DMS53 (cell line): ENCODE measurements at regions not wholly inside any gene's neighbourhood (a gene's known extent, or its start where the extent isn't known, plus 50 kb on each side); places are given as distances from the start of the nearest gene placed in this dataset.
"Not testable (repeated sequence)": the region's sequence is repeated elsewhere in the genome, so short reads cannot be mapped to it uniquely, and the experiment has no call there.

Experiments used
- DNase-seq: peaks from one replicate; lab custom pipeline; 2025; lab: John Stamatoyannopoulos, UW

DNA sequence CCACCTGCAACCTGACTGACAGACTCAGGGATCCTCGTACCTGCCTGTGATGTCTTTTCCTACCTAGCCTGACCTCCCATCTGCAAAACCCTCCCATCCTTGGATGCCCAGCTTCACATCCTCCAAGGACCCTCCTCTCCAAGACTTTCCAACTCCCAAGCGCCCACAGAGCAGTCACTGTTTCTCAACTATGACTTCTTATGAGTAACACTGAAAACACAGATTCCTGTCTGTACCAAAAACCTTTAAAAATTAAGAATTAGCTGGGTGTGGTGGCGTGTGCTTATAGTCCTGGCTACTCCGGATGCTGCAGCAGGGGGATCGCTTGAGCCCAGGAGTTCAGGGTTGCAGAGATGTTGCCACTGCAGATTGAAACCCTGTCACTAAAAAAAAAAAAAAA lies 181.9 kb downstream of the PSMG1 start:
- no peak for DNase-seq

DNA sequence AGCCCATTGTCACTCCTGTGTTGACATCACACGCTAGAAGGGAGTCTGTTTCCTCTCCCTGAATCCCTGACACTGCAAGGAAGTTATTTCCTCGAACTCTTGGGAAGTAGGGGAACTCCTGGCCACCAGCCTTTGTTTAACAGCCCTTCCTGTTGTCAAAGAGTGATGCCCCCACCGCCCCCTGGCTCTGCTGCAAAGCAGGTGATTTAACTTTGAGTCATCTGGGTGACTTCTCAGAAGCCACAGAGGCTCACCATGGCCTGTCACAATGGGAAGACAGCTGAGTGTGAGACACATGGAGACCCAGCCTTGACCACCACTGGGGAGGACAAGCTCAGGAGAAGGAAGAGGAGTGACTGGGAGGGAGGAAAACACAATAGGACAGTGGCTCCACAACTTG lies 182.8 kb downstream of the PSMG1 start:
- DNase-seq: peak; percentile 11

DNA sequence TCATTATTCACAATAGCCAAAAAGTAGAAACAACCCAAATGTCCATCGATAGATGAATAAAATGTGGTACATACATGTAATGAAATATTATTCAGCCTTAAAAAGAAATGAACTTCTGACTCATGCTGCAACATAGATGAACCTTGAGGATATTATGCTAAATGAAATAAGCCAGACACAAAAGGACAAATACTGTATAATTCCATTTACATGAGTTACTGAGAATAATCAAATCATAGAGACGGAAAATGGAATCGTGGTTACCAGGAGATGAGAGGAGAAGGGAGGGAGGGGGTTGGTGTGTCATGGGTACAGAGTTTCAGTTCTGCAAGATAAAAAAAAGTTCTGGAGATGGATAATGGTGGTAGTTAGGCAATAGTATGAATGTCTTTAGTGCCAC lies 184.1 kb downstream of the PSMG1 start:
- DNase-seq: no peak

DNA sequence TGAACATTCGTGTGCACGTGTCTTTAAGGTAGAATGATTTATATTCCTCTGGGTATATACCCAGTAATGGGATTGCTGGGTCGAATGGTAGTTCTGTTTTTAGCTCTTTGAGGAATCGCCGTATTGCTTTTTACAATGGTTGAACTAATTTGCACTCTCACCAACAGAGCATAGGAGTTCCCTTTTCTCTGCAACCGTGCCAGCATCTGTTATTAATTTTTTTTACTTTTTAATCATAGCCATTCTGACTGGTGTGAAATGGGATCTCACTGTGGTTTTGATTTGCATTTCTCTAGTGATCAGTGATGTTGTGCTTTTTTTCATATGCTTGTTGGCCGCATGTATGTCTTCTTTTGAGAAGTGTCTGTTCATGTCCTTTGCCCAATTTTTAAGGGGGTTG lies 185.0 kb downstream of the PSMG1 start:
- not testable (repeated sequence) for DNase-seq

DNA sequence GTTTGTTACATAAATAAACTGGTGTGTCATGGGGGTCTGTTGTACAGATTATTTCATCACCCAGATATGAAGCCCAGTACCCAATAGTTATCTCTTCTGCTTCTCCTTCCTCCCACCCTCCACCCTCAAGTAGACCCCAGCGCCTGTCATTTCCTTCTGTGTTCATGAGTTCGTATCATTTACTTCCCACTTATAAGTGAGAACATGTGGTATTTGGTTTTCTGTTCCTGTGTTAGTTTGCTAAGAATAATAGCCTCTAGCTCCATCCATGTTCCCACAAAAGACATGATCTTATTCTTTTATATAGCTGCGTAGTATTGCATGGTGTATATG lies 185.4 kb downstream of the PSMG1 start:
- not testable (repeated sequence) for DNase-seq

DNA sequence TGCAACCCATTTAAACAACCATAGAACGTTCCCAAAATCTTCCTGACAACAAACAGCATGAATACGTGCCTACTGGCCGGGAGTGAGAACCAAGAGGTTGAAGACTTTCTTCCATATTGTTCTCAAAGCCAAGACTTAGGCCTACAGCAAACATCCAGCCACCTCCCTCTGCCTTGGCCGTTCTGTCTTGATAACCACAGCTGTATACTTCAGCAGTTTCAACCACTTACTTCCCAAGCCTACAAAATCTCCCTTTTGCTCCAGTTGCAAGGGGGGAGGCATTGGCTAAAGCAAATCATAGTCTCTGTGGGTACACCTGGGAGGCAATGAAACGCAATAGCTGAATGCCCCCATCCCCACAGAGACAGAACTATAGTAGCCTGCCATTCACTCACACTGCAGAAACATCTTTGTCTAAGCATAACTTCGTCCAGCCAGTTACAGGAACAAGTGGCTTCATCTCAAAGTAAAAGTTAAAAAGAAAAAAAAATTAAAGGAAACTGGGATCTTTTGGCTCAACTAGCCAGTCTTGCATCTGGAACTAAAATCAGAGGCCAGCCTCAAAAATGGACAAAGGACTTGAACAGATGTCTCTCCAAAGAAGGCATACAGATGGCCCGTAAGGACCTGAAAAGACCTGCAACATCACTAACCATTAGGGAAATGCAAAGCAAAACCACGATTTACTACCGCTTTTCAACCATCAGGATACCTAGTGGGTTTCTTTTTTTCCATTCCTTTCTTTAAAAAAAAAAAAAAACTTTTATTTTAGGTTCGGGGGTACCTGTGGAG lies 186.0 kb downstream of the PSMG1 start:
- no peak for DNase-seq

DNA sequence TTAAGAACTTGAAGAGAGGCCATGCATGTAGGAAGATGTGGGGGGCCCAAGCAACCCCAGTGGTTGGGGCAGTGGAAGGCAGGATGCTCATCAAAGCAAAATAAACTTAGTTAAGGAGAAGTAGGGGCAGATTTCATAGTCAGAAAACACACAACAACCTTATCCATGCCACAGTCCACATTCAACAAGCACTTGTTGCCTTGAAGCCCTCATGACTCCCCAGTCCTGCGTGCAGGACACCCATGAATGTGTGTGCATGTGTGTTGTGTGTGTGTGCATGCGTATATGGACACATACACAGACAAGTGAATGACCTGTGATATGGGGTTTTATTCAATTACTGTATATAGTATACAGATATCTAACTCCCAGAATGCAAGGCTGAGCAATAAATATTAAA lies 186.9 kb downstream of the PSMG1 start:
- DNase-seq: no peak

DNA sequence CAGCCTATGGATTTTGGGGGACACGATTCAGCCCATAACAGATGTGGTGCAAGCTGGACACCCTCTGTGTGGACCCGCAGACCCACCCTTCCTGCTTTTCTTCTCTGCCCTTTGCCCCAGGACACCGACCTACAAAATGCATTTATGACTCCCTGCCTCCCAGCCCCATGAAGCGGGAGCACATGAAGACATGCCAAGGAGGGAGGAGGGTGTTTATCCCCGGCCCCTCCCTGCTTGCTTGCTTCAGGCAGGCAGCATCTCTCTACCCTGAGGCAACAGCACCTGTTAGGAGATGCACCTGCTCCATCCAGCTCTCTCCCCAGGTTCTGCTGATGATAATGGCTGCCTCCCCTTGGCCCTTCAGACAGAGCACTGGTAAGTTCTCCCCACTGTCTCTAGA lies 187.5 kb downstream of the PSMG1 start:
- DNase-seq: peak; percentile 13

DNA sequence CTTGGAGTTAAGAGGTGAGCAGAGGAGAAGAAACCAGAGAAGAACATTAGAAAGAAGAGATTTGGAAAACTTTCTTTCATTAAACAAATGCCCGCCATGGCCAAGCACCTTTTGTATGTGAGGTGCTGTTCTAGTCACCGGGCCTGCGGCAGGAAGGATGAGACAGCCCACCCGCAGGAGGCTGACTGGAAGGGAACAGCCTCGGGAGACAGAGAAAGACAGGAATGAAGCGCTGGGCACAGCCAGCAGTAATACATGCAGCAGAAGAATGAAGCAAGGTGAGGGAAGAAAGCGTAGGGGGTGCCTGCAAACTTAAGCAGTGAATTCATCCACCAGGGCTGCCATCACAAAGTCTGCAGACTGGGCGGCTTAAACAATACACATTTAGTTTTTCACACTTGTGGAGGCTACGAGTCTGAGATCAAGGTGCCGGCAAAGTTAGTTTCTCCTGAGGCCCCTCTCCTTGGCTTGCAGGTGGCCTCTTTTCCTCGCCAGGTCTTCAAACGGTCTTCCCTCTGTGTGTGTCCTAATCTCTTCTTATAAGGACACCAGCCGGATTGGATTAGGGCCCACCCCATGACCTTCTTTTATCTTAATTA lies 188.1 kb downstream of the PSMG1 start:
- DNase-seq: no peak

DNA sequence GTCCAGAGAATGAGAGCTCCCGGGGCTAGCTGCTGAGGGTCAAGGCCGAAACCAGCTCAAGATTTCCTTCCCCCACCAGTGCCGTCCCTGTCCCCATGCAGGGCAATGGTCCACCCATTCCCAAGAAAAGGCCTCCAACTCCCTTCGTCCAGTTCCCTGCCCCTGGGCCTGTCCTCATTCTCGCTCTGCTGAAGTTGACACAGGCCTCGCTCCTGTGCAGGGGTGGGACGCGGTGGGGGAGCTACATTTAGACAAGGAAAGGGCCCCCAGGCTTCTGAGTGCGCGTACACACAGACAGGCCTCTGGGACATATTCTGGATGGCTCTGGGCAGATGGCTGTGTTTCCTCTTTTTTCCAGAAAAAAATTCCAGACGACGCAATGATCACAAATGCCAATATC lies 188.3 kb downstream of the ETS2 start:
- no peak for DNase-seq

DNA sequence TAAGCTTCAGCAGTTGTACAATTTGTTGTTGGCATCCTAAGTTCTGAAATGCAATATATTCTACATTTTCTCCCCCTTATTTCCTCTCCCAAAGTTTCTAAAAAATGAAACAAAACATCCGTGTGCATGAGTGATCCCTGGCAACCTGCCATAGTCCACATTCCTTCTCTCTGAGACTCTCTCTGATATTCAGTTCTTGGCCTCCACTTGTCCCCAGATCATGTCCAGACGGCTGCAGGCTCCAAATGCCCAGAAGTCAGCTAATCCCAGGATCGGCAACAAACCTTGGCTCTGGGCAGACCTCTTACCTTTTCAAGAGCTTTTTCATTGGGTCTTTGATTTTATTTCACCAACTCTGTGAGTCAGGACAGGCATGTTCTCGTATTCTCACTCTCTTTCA lies 187.8 kb downstream of the ETS2 start:
- DNase-seq: peak; percentile 11

DNA sequence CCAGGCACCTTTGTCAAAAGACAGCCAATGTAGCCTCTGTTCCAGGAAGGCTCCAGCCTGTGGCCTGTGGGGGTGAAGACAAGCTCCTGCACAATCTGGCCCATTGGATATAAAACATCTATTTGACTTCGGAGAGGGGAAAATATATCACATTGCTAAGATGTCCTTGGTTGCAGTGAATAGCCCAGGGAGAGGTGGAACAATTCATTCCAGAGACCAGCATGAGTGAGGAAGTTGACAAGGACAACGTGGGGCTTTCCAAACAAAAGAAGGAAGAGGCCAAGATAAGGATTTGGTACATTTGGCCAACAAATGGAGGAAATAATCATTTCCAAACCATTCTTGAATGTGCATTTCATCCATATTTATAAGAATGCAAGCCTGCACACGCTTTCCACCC lies 187.0 kb downstream of the ETS2 start:
- no peak for DNase-seq

DNA sequence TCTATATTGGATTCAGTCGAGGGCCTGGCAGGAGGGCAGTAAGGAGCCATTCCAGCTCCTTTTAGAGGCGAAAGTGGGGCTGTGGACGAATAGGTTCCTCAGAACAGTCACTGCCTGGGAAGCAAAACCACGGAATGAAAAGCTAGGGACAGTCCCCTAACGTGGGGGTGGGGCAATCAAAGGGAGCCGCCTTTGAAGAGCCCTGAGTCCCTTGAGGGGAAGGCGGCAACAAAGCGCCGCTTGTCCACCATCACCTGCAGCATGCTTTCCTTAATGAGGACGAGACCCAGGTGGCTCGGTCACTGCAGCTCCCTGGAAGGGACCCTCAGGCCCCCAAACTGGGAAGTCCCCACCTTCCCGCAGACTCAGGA lies 184.7 kb downstream of the ETS2 start:
- DNase-seq: no peak

DNA sequence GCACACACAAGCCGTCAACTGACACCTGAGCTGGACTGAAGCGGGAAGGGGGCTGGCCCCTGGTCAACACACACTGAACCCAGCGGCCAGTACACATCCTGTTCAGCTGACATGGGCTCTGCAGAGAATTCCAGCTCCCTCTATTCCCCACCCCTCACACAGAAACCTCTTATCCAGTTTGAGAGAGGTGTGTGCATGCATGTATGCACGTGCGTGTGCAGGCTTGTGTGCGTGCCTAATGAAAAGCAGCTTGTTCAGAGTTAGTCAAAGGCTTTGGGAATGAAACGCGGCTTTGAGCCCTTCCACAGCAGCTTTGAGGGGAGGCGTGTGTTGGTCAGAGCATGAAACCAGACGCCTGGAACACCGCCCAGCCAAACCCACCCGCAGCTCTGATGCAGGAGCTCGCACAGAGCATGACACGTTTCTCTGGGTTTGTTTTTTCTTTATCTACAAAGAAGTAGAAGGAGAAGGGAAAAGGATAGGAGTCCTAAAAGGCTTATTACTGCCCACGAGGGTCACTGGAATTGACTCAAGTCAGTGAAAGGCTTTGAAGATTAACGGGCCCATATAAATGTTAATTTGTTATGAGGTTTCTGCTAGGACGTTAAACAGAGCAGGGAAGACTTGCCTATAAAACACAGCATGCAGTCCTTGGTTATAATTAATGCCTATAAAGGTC lies 184.2 kb downstream of the ETS2 start:
- DNase-seq: peak; percentile 48

DNA sequence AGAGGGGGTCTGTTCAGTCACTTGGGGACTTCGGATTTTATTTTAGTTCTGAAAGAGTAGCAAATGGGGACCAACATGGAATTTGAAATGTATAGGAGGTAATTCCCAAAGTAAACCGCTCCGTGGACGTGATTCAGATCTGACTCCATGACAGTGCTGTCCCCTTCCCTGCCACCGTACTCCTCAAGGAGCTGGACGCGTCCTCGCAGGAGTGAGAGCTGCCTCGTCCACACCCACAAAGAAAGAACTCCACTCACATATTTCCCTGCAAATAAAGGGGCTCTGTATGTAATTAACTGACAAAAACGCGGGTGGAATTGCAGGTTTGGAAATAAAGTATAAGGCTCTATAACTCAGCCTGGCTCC lies 183.6 kb downstream of the ETS2 start:
- no peak for DNase-seq

DNA sequence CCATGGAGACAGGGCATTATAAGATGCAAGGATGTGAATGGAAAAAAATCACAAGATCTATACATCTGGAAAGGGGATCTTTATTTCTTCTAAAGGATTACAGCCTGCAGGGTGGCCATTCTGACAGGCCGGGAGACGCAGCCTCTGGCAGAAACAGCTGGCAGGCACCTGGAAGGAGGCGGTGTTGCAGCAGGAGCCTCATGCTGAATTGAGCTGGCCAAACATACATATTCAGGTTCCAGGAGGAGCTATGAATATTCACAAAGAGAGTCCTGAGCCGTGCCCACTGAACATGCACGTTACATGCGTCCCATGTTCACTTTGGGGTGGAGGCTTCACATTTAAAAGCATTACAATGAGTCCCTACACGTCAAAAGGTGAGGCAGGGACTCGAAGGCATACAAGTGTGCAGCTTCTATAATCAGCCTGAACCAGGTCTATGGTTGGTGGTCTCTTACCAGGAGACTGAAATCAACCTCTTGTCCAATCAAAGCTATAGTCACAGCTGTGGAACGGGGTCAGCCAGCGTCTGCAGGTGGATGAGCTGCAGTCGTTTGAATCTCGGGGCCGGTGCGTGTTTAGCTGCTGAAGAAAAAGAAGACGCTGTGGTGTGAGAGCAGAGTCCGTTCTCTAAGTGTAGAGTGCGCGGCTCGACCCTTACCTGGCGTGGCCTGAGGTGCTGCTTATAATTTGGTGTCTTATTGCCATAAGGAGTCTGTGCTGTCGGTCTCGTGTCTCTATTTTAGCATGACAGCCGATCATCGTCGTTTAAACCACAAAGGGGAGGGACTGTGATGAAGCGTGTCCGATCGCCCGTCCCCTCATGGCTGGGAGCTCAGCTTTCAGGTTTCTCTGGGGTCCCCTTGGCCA lies 183.0 kb downstream of the ETS2 start:
- peak; percentile 48 for DNase-seq

DNA sequence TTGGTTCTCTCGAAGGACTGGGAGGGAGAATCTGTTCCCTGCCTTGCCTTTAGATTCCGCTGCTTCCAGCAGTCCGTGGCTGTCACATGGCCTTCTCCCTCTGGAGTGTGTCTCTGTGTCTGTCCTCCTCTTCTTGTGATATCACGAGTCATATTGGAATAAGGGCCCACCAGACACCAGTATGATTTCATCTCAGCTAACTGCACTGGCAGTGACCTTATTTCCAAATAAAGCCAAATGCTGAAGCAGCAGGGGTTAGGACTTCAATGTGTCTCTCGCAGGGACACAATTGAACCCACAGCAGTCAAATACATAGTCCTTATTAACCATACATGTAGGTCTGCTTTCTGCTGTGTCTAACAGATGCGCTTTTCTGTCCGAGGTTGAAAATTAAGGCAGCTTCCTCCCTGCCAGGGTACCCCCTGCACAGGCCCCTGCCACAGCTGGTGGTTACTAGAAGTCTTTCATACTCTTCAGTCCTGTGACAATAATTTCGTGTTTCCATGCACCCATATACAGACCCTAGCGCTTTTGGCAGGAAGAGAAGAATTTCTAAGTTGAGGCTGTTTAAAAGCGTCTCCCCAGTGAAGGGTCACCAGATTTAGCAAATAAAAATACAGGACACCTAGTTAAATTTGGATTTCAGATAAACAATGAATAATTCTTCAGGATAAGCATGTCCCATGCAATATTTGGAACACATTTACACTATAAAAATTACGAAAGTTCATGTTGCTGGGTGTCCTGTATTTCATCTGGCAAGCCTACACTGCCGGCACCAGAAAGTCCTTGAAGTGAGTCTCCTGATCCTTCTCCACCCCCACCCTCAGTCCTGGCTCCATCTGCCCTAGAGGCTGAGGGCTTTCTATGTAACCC lies 182.1 kb downstream of the ETS2 start:
- DNase-seq: peak; percentile 32

DNA sequence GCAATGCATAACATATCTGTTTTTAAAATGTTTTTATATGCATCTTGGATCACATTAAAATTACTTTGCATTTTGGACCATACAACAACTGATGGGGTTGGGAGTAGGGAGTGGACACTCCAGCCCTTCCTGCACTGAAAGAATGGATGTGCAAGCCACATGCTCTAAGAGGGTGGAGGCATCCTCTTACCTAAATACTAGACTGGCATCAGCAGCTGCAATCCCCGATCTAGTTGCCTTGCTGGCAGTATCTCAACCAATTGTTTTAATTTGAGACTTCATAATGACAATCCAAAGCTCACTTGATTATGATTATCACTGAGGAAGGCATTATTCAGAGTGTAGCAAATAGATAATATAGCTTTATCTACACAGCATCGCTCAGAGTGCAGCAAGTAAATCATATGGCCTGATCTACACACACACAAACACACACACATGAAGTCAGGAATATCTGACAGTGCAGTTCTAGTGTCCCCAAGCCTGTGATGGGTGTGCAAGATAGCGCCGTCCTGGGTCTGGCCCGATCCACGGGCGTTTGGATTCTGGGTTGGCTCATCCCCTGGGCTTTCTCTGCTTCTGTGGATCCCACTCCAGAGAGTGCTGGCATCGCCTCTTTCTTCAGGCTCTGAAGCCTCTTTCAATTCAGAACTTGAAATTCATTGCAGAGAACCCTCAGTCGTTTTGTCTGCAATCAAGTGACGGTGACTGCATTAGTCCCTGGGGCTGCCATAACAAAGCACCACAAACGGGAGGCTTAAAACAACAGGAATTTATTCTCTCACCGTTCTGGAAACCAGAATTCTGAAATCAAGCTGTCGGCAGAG lies 181.3 kb downstream of the ETS2 start:
- DNase-seq: no peak

DNA sequence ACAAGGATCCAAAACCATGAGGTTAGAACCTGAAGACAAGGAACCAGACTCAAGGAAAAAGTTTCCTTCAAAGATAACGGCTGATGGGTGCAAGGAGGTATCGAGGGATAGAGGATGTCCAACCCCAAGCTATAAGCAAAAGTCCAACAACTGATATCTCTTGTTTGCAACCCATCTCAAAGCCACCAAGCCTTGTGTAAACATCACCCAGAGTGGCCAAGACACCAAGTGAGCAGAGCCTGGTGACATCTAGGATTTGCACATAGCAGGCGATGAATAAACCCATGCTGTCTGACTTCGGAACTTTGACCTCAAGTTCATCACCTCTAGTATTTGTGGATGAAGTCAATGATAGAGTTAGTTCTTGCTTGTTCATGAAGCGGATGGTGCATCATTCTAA lies 180.7 kb downstream of the ETS2 start:
- DNase-seq: no peak

DNA sequence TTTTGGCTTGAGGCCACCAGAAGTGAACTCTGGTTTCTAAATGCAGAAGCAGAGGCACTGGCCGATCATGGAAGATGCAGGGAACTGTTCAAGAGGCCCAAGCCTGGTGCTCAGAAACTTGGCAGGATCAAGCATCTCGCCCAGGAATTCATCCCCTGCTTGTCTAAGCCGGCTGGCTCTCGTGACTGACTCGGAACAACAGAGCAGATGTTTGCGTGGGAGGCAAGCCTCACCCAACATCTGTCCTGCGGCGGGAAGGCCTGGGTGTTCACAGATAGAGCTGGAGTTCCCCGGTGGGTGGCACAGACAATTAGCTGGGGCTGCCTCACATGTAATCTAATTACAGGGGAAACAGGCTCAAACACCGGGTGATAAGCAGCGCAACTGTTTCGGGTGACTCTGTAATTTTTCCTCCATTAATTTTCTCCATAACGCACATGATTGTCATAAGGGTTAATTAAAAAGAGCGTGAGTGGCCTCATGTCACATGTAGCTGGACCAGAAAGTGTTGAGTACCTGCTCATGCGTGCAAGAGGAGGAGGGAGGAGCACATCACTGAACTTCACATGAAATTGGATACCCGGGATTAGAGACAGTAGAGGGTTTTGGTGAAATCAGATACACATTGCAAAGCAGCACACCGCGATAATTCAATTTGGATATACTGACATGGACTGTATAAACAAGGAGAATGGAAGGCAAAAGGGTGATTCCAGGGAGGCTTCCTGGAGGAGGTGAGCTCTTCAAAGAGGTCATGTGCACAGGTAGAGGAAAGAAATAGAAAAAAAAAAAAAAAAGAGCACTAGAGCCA lies 180.0 kb downstream of the ETS2 start:
- DNase-seq: peak; percentile 88
